Upper lobe of left lung (tissue), 6 donors: ENCODE measurements at regions not wholly inside any gene's neighbourhood (a gene's known extent, or its start where the extent isn't known, plus 50 kb on each side); places are given as distances from the start of the nearest gene placed in this dataset.

ENCODE experiments used
- ATAC-seq, 2 donors: fragments of 200-7000 bp; cut with Tn5 transposase; one replicate each; pipeline ENCODE4 v1.9.1; 2022; ENCODE audit warnings: mild to moderate bottlenecking in 2 of 2, moderate library complexity in 2 of 2; ENCODE audit not compliant: low FRiP score in 2 of 2
- DNase-seq, 2 donors: peaks; one replicate each; pipeline ENCODE4 v3.0.0-alpha.2; 2019 to 2020
- H3K27ac ChIP-seq, 4 donors: fragments of 200-600 bp; sonication (generic); one replicate each; pipeline ENCODE4 v1.5.1; 2016 to 2019
- H3K27me3 ChIP-seq, 4 donors: fragments of 200-600 bp; sonication (generic); one replicate each; pipeline ENCODE4 v1.5.1; 2017 to 2019
- H3K36me3 ChIP-seq, 4 donors: fragments of 200-600 bp; sonication (generic); one replicate each; pipeline ENCODE4 v1.5.1; 2016 to 2019
- H3K4me1 ChIP-seq, 4 donors: fragments of 200-600 bp; sonication (generic); one replicate each; pipeline ENCODE4 v1.5.1; 2018 to 2019
- H3K4me3 ChIP-seq, 4 donors: fragments of 200-600 bp; sonication (generic); one replicate each; pipeline ENCODE4 v1.5.1; 2017 to 2019; ENCODE audit warnings: mild to moderate bottlenecking in 2 of 4, moderate library complexity in 1 of 4
- H3K9me3 ChIP-seq, 4 donors: fragments of 200-600 bp; sonication (generic); one replicate each; pipeline ENCODE4 v1.5.1; 2018 to 2019
- EP300 ChIP-seq, 4 donors: sonication (generic); formaldehyde crosslinking; IDR thresholded peaks; one replicate each; pipeline ENCODE4 v1.5.1; 2017; ENCODE audit warnings: antibody characterized with exemption in 4 of 4, control low read depth in 2 of 4
- POLR2A ChIP-seq, 4 donors: fragments of 450-650 bp; IDR thresholded peaks; one replicate each; pipeline ENCODE4 v1.5.1; 2016 to 2017; ENCODE audit warnings: antibody characterized with exemption in 4 of 4, mild to moderate bottlenecking in 2 of 4
- POLR2AphosphoS5 ChIP-seq, 2 donors: sonication (generic); formaldehyde crosslinking; IDR thresholded peaks; one replicate each; pipeline ENCODE4 v1.5.1; 2017; ENCODE audit warnings: antibody characterized with exemption in 2 of 2
- WGBS, 2 donors: methylation state at CpG; one replicate each; pipeline ENCODE4 v1.1.5; 2017 to 2018; 5-methylcytosine and 5-hydroxymethylcytosine counted together
- TF ChIP-seq, protein P1 (sequence below), 6 experiments: fragments of 450-650 bp in 4 of 6; fragments of 200-600 bp in 2 of 6; sonication (generic) in 2 of 6; IDR thresholded peaks; one replicate each; pipeline ENCODE4 v1.5.1; 2016 to 2019; ENCODE audit warnings: antibody characterized with exemption in 6 of 6
- donor health status: DM: no; HTN: no; CAD: no; lungs with moderate emphysema.
- donor health status: DM: no; HTN: yes; CAD: no; lungs with severe emphysema.

DNA sequence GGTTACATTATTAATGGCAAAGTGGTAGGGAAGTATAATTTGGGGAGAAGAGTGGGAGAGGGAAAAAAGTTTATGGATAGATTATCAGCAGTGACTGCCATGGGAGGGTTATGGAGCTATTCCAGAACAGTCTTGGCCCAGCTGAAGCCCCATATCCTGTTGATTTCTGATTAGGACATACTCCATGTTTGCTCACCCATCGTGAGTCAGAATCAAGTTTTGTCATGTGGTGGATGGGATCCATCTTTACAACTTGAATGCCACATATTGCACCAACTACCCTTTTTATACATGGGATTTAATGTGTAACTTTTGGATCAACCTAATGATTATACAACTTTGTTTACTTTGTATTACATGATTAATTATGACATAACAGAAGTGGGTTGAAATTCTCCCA lies 217.0 kb downstream of the HAO1 start:
- Histone ChIP-seq H3K27ac (no peak overlapping the region), H3K4me3 (no peak overlapping the region), H3K36me3 (no peaks in the 10 kb centered on the region), H3K27me3 (no peaks in the 10 kb centered on the region), H3K9me3 (no peaks in the 10 kb centered on the region), H3K4me1 (no peaks in the 10 kb centered on the region)
- no peak for ATAC-seq
- 17 to 43% methylated on average over 1 of the region's 1 CpG for WGBS, 2 donors
- no peak for DNase-seq
- TF ChIP-seq POLR2AphosphoS5 (IDR thresholded peaks at IDR 0.05), result no peak
- TF ChIP-seq, protein P1, sequence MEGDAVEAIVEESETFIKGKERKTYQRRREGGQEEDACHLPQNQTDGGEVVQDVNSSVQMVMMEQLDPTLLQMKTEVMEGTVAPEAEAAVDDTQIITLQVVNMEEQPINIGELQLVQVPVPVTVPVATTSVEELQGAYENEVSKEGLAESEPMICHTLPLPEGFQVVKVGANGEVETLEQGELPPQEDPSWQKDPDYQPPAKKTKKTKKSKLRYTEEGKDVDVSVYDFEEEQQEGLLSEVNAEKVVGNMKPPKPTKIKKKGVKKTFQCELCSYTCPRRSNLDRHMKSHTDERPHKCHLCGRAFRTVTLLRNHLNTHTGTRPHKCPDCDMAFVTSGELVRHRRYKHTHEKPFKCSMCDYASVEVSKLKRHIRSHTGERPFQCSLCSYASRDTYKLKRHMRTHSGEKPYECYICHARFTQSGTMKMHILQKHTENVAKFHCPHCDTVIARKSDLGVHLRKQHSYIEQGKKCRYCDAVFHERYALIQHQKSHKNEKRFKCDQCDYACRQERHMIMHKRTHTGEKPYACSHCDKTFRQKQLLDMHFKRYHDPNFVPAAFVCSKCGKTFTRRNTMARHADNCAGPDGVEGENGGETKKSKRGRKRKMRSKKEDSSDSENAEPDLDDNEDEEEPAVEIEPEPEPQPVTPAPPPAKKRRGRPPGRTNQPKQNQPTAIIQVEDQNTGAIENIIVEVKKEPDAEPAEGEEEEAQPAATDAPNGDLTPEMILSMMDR (IDR thresholded peaks at IDR 0.05), result no peak
- TF ChIP-seq POLR2A (IDR thresholded peaks at IDR 0.05), result no peak
- TF ChIP-seq EP300 (IDR thresholded peaks at IDR 0.05), result no peak

DNA sequence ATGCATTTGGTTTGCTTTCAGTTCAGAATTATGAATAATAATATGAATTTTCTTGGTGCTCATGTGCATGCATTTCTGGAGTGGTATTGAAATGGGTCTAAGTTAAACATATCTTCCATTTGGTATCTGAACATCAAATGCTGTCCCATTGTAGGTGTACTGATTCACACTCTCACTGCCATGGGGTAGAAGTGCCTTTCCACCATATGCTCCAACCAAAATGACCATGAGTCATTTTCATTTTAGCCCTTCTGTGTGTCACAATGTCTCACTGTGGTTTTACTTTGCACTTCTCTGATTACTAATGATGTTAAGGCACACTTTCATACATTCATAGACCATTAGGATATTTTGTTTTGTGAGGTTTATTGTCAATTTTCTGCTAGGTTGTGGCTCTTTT lies 211.9 kb downstream of the HAO1 start:
- TF ChIP-seq, protein P1 (IDR thresholded peaks at IDR 0.05), result no peak
- no peak for TF ChIP-seq POLR2AphosphoS5 (IDR thresholded peaks at IDR 0.05)
- no peak for TF ChIP-seq EP300 (IDR thresholded peaks at IDR 0.05)
- no peak for TF ChIP-seq POLR2A (IDR thresholded peaks at IDR 0.05)

GRCh38 chr20:7734216-7734615 lies 206.0 kb downstream of the HAO1 start:
- no peak overlapping the region for H3K4me3 ChIP-seq
- no peaks in the 10 kb centered on the region for H3K36me3 ChIP-seq
- H3K27ac ChIP-seq, result no peak overlapping the region
- no peaks in the 10 kb centered on the region for H3K4me1 ChIP-seq
- no peak for DNase-seq
- no peaks in the 10 kb centered on the region for H3K9me3 ChIP-seq
- 64 to 75% methylated on average over 1 of the region's 1 CpG for WGBS, 2 donors
- no peaks in the 10 kb centered on the region for H3K27me3 ChIP-seq
- ATAC-seq, result no peak
- no peak for TF ChIP-seq EP300 (IDR thresholded peaks at IDR 0.05)
- no peak for TF ChIP-seq POLR2A (IDR thresholded peaks at IDR 0.05)
- TF ChIP-seq, protein P1 (IDR thresholded peaks at IDR 0.05), result no peak
- TF ChIP-seq POLR2AphosphoS5 (IDR thresholded peaks at IDR 0.05), result no peak

More for the DNA sequence above, 211.9 kb downstream of the HAO1 start:
- no peak for ATAC-seq
- DNase-seq, result no peak
- Histone ChIP-seq H3K27me3 (no peaks in the 10 kb centered on the region), H3K9me3 (no peaks in the 10 kb centered on the region), H3K4me3 (no peak overlapping the region), H3K36me3 (no peaks in the 10 kb centered on the region), H3K27ac (no peak overlapping the region), H3K4me1 (no peaks in the 10 kb centered on the region)

DNA sequence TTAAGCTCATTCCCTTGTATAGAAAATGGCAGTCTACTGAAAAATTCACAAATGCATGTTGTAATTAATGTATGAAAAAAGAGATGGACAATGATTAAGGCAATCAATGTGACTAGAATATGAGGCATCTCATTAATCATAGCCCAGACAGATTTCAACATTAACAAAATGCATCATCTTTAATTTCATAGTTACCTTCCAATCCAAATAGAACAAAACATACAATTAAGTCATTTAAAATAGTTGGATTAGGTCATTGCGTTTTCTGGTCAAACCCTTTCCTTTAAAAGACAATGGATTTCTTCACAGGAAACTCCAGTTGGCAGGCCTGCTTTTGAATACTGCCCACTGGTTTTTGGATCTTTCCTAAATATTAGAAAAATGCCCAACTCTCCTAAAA lies 203.9 kb downstream of the HAO1 start:
- Histone ChIP-seq H3K27me3 (no peaks in the 10 kb centered on the region), H3K36me3 (no peaks in the 10 kb centered on the region), H3K27ac (no peak overlapping the region), H3K9me3 (no peaks in the 10 kb centered on the region), H3K4me3 (no peak overlapping the region), H3K4me1 (no peaks in the 10 kb centered on the region)
- DNase-seq (no peak), ATAC-seq (no peak)
- TF ChIP-seq EP300 (IDR thresholded peaks at IDR 0.05), result no peak
- TF ChIP-seq POLR2A (IDR thresholded peaks at IDR 0.05), result no peak
- TF ChIP-seq, protein P1 (IDR thresholded peaks at IDR 0.05), result no peak
- TF ChIP-seq POLR2AphosphoS5 (IDR thresholded peaks at IDR 0.05), result no peak
- 41 to 55% methylated on average over 1 of the region's 1 CpG for WGBS, 2 donors

DNA sequence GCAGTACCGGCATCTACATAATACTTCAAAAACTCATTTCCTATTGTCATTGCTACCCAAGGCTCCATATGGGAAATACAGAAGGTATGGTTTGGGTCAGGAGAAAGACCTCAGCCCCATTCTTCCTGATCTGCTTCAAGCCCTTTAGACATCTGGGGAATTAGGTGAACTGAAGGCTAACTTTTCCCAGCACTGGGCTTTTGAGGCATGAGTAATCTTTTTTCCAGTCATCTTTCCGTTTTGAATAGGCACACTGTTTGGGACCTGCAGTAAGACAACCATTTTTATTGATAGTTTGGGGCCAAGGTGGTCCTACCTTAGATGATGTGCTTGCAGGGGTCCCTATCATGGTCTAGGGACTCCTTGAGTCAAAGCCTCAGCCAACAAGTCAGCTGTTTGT lies 198.4 kb downstream of the HAO1 start:
- ATAC-seq, result no peak
- H3K27me3 ChIP-seq, result no peaks in the 10 kb centered on the region
- peaks cover 0 to 7% (median 0%) of the 10 kb centered on the region in 4 donors for H3K9me3 ChIP-seq
- no peaks in the 10 kb centered on the region for H3K36me3 ChIP-seq
- no peaks in the 10 kb centered on the region for H3K4me1 ChIP-seq
- H3K4me3 ChIP-seq, result no peak overlapping the region
- WGBS, 2 donors, result 89 to 98% methylated on average over 2 of the region's 2 CpGs
- no peak overlapping the region for H3K27ac ChIP-seq
- DNase-seq, result no peak
- no peak for TF ChIP-seq EP300 (IDR thresholded peaks at IDR 0.05)
- no peak for TF ChIP-seq POLR2AphosphoS5 (IDR thresholded peaks at IDR 0.05)
- no peak for TF ChIP-seq POLR2A (IDR thresholded peaks at IDR 0.05)
- TF ChIP-seq, protein P1 (IDR thresholded peaks at IDR 0.05), result no peak
